Thymus (tissue), 11 donors: ENCODE measurements at regions not wholly inside any gene's neighbourhood (a gene's known extent, or its start where the extent isn't known, plus 50 kb on each side); places are given as distances from the start of the nearest gene placed in this dataset.

Experiments
- DNase-seq, 9 donors: peaks; one replicate each; pipeline ENCODE4 v3.0.0-alpha.2; 2013; ENCODE audit warnings: low spot score in 9 of 9, low read depth in 6 of 9, missing footprints in 1 of 9
- H3K27ac ChIP-seq, 2 donors: one replicate each; pipeline ENCODE4 v1.5.1; 2013; ENCODE audit warnings: control low read depth in 1 of 2, low read depth in 1 of 2, low read length in 1 of 2, mild to moderate bottlenecking in 1 of 2, moderate library complexity in 1 of 2
- H3K27me3 ChIP-seq, 2 donors: one replicate each; pipeline ENCODE4 v1.5.1; 2013; ENCODE audit warnings: low read length in 1 of 2; ENCODE audit not compliant: control insufficient read depth in 2 of 2, insufficient read depth in 1 of 2
- H3K36me3 ChIP-seq, 2 donors: one replicate each; pipeline ENCODE4 v1.5.1; 2013; ENCODE audit warnings: low read length in 1 of 2, mild to moderate bottlenecking in 1 of 2, moderate library complexity in 1 of 2; ENCODE audit not compliant: control insufficient read depth in 2 of 2, insufficient read depth in 2 of 2
- H3K4me1 ChIP-seq, 2 donors: one replicate each; pipeline ENCODE4 v1.5.1; 2013; ENCODE audit warnings: low read length in 2 of 2; ENCODE audit not compliant: control insufficient read depth in 2 of 2, insufficient read depth in 2 of 2
- H3K4me3 ChIP-seq, 2 donors: one replicate each; pipeline ENCODE4 v1.5.1; 2013; ENCODE audit warnings: low read length in 2 of 2, control low read depth in 1 of 2, mild to moderate bottlenecking in 1 of 2
- H3K9me3 ChIP-seq, 2 donors: one replicate each; pipeline ENCODE4 v1.5.1; 2013; ENCODE audit warnings: low read length in 1 of 2, mild to moderate bottlenecking in 1 of 2; ENCODE audit not compliant: control insufficient read depth in 2 of 2, insufficient read depth in 1 of 2
- WGBS: extraction: QIAGEN DNeasy Blood & Tissue Kit; methylation state at CpG from one replicate; pipeline ENCODE4 v1.1.7; 2013; 5-methylcytosine and 5-hydroxymethylcytosine counted together
- donor health status: healthy.

- no peaks in the 10 kb centered on the region for H3K9me3 ChIP-seq
- no peaks in the 10 kb centered on the region for H3K36me3 ChIP-seq
- H3K27ac ChIP-seq: no peak overlapping the region
- no peak overlapping the region for H3K4me3 ChIP-seq
- whole genome bisulfite sequencing: 48% methylated on average over 3 of the region's 3 CpGs
- H3K4me1 ChIP-seq: no peaks in the 10 kb centered on the region
- H3K27me3 ChIP-seq: no peaks in the 10 kb centered on the region
- DNase-seq: no peak
Measured at GRCh38 chr6:117195728-117196127, 69.6 kb upstream of the VGLL2 start.

GRCh38 chr6:117200067-117200466, 65.3 kb upstream of the VGLL2 start:
- Histone ChIP-seq H3K27me3 (no peaks in the 10 kb centered on the region), H3K4me3 (no peak overlapping the region), H3K27ac (no peak overlapping the region), H3K9me3 (no peaks in the 10 kb centered on the region), H3K4me1 (no peaks in the 10 kb centered on the region), H3K36me3 (no peaks in the 10 kb centered on the region)
- peak in 1 of 9 donors; percentile 6 for DNase-seq
- WGBS: 92% methylated on average over 2 of the region's 2 CpGs

- no peak for DNase-seq
- Histone ChIP-seq H3K9me3 (no peaks in the 10 kb centered on the region), H3K4me3 (no peak overlapping the region), H3K27me3 (no peaks in the 10 kb centered on the region), H3K27ac (no peak overlapping the region), H3K36me3 (no peaks in the 10 kb centered on the region), H3K4me1 (no peaks in the 10 kb centered on the region)
- 94% methylated on average over 1 of the region's 1 CpG for WGBS
Measured at GRCh38 chr6:117204903-117205302, 60.5 kb upstream of the VGLL2 start.

- DNase-seq: no peak
- 65% methylated on average over 4 of the region's 4 CpGs for WGBS
- H3K36me3 ChIP-seq: no peaks in the 10 kb centered on the region
- H3K4me3 ChIP-seq: no peak overlapping the region
- no peak overlapping the region for H3K27ac ChIP-seq
- no peaks in the 10 kb centered on the region for H3K9me3 ChIP-seq
- H3K4me1 ChIP-seq: no peaks in the 10 kb centered on the region
- no peaks in the 10 kb centered on the region for H3K27me3 ChIP-seq
Measured at GRCh38 chr6:117205876-117206275, 59.5 kb upstream of the VGLL2 start.

GRCh38 chr6:117206522-117206921, 58.8 kb upstream of the VGLL2 start:
- H3K27ac ChIP-seq: no peak overlapping the region
- H3K9me3 ChIP-seq: no peaks in the 10 kb centered on the region
- no peak overlapping the region for H3K4me3 ChIP-seq
- no peak for DNase-seq
- 88% methylated on average over 1 of the region's 1 CpG for WGBS
- no peaks in the 10 kb centered on the region for H3K27me3 ChIP-seq
- no peaks in the 10 kb centered on the region for H3K36me3 ChIP-seq
- H3K4me1 ChIP-seq: no peaks in the 10 kb centered on the region

- Histone ChIP-seq H3K4me1 (no peaks in the 10 kb centered on the region), H3K27ac (no peak overlapping the region), H3K4me3 (no peak overlapping the region), H3K27me3 (no peaks in the 10 kb centered on the region), H3K36me3 (no peaks in the 10 kb centered on the region), H3K9me3 (no peaks in the 10 kb centered on the region)
- no peak for DNase-seq
- WGBS: 74% methylated on average over 8 of the region's 8 CpGs
Measured at GRCh38 chr6:117206944-117207687, 58.2 kb upstream of the VGLL2 start.

- no peak overlapping the region for H3K27ac ChIP-seq
- H3K9me3 ChIP-seq: no peaks in the 10 kb centered on the region
- WGBS: 82% methylated on average over 1 of the region's 1 CpG
- no peaks in the 10 kb centered on the region for H3K36me3 ChIP-seq
- H3K4me3 ChIP-seq: no peak overlapping the region
- H3K27me3 ChIP-seq: no peaks in the 10 kb centered on the region
- DNase-seq: no peak
- no peaks in the 10 kb centered on the region for H3K4me1 ChIP-seq
Measured at GRCh38 chr6:117210279-117210678, 55.1 kb upstream of the VGLL2 start.

GRCh38 chr6:117215353-117216090, 49.8 kb upstream of the VGLL2 start:
- no peak for DNase-seq
- WGBS: 84% methylated on average over 4 of the region's 4 CpGs
- H3K4me1 ChIP-seq: no peaks in the 10 kb centered on the region

More at GRCh38 chr6:117215353-117216090, 49.8 kb upstream of the VGLL2 start:
- Histone ChIP-seq H3K9me3 (no peaks in the 10 kb centered on the region), H3K36me3 (no peaks in the 10 kb centered on the region), H3K27ac (no peak overlapping the region), H3K4me3 (no peak overlapping the region), H3K27me3 (no peaks in the 10 kb centered on the region)
